Ovary (tissue), 7 donors: ENCODE measurements at regions not wholly inside any gene's neighbourhood (a gene's known extent, or its start where the extent isn't known, plus 50 kb on each side); places are given as distances from the start of the nearest gene placed in this dataset.

Source experiments
- DNase-seq, 5 donors: peaks; one replicate each; pipeline ENCODE4 v3.0.0-alpha.2; 2019 to 2020
- H3K27ac ChIP-seq, 2 donors: fragments of 200-600 bp; one replicate each; pipeline versions ENCODE4 v1.5.1 to v1.8.0; 2019 to 2022
- H3K27me3 ChIP-seq: fragments of 200-600 bp; one replicate; pipeline ENCODE4 v1.8.0; 2022
- H3K36me3 ChIP-seq: fragments of 200-600 bp; sonication (generic); one replicate; pipeline ENCODE4 v1.5.1; 2019
- H3K4me1 ChIP-seq: one replicate; pipeline ENCODE4 v1.8.1; 2013; ENCODE audit warnings: mild to moderate bottlenecking, moderate library complexity; ENCODE audit not compliant: insufficient read depth
- H3K4me3 ChIP-seq: fragments of 200-600 bp; sonication (generic); one replicate; pipeline ENCODE4 v1.5.1; 2017
- H3K9me3 ChIP-seq, 2 donors: fragments of 200-600 bp in 1 of 2; sonication (generic) in 1 of 2; one replicate each; pipeline versions ENCODE4 v1.5.1 to v1.8.1; 2013 to 2019; ENCODE audit warnings: mild to moderate bottlenecking in 1 of 2, moderate library complexity in 1 of 2
- CTCF ChIP-seq, 3 donors: fragments of 450-650 bp in 2 of 3; fragments of 200-600 bp in 1 of 3; IDR thresholded peaks; one replicate each; pipeline versions ENCODE4 v1.5.1 to v1.8.0; 2016 to 2022; ENCODE audit warnings: antibody characterized with exemption in 3 of 3, mild to moderate bottlenecking in 1 of 3
- EP300 ChIP-seq: sonication (generic); formaldehyde crosslinking; IDR thresholded peaks from one replicate; pipeline ENCODE4 v1.6.1; 2017; ENCODE audit warnings: antibody characterized with exemption
- POLR2A ChIP-seq: fragments of 450-650 bp; IDR thresholded peaks from one replicate; pipeline ENCODE4 v1.6.1; 2017; ENCODE audit warnings: antibody characterized with exemption, mild to moderate bottlenecking, moderate library complexity
- WGBS, 3 donors: extraction: QIAGEN DNeasy Blood & Tissue Kit in 1 of 3; methylation state at CpG; one replicate each; pipeline versions ENCODE4 v1.1.5 to v1.1.7; 2013 to 2017; 5-methylcytosine and 5-hydroxymethylcytosine counted together
- intact Hi-C, 4 donors: fragments of 100-400 bp; cut with DNase I; formaldehyde crosslinking; loops; one replicate each; pipeline versions ENCODE4 v1.11.0 to v1.15.1; 2022 to 2023
- donor health status: DM: no; HTN: no; CAD: no; lungs with moderate emphysema.
- donor health status: DM: no; HTN: no; CAD: no.
- donor health status: Bipolar disorder and iron deficiency.
- donor health status: DM: no; HTN: no; CAD: no.
- donor health status: DM: yes; HTN: yes; CAD: no.

GRCh38 chr6:63392092-63392724 lies 72.4 kb upstream of the LGSN start:
- 94 to 96% (median 94%) methylated on average over 6 of the region's 6 CpGs for WGBS, 3 donors
- TF ChIP-seq CTCF (IDR thresholded peaks at IDR 0.05): no peak
- no peak for TF ChIP-seq EP300
- no peak for TF ChIP-seq POLR2A
- no peak overlapping the region for H3K27ac ChIP-seq
- H3K4me1 ChIP-seq: no peaks in the 10 kb centered on the region
- H3K9me3 ChIP-seq: no peaks in the 10 kb centered on the region
- no peak overlapping the region for H3K4me3 ChIP-seq
- H3K27me3 ChIP-seq: no peaks in the 10 kb centered on the region
- intact Hi-C loops: no loop called here
- H3K36me3 ChIP-seq: no peaks in the 10 kb centered on the region
- no peak for DNase-seq

- DNase-seq: no peak
- Histone ChIP-seq H3K27ac (no peak overlapping the region), H3K4me1 (no peaks in the 10 kb centered on the region), H3K27me3 (no peaks in the 10 kb centered on the region), H3K9me3 (no peaks in the 10 kb centered on the region), H3K4me3 (no peak overlapping the region), H3K36me3 (no peaks in the 10 kb centered on the region)
- 86 to 87% (median 86%) methylated on average over 11 of the region's 11 CpGs for WGBS, 3 donors
- no peak for TF ChIP-seq EP300
- no peak for TF ChIP-seq CTCF (IDR thresholded peaks at IDR 0.05)
- no peak for TF ChIP-seq POLR2A
- intact Hi-C loops: no loop called here
These were observed 75.0 kb upstream of the LGSN start for GRCh38 chr6:63394656-63395308.

- 83 to 89% (median 87%) methylated on average over 3 of the region's 3 CpGs for WGBS, 3 donors
- DNase-seq: no peak
- intact Hi-C loops: no loop called here
These were observed 75.6 kb upstream of the LGSN start for GRCh38 chr6:63395381-63395780.

GRCh38 chr6:63403725-63404124 lies 83.9 kb upstream of the LGSN start:
- no peak for DNase-seq
- H3K4me3 ChIP-seq: no peak overlapping the region
- intact Hi-C loops: no loop called here
- H3K36me3 ChIP-seq: no peaks in the 10 kb centered on the region
- H3K27ac ChIP-seq: no peak overlapping the region
- no peaks in the 10 kb centered on the region for H3K4me1 ChIP-seq
- no peaks in the 10 kb centered on the region for H3K9me3 ChIP-seq
- TF ChIP-seq EP300 (no peak), POLR2A (no peak), CTCF (IDR thresholded peaks at IDR 0.05) (no peak)
- WGBS, 3 donors: 59 to 69% (median 61%) methylated on average over 4 of the region's 4 CpGs
- no peaks in the 10 kb centered on the region for H3K27me3 ChIP-seq

More at GRCh38 chr6:63395381-63395780, 75.6 kb upstream of the LGSN start:
- no peaks in the 10 kb centered on the region for H3K36me3 ChIP-seq
- no peaks in the 10 kb centered on the region for H3K9me3 ChIP-seq
- no peak overlapping the region for H3K27ac ChIP-seq
- H3K27me3 ChIP-seq: no peaks in the 10 kb centered on the region
- H3K4me1 ChIP-seq: no peaks in the 10 kb centered on the region
- TF ChIP-seq CTCF (IDR thresholded peaks at IDR 0.05): no peak
- TF ChIP-seq EP300: no peak
- TF ChIP-seq POLR2A: no peak
- no peak overlapping the region for H3K4me3 ChIP-seq
